ENCODE measurements at regions not wholly inside any gene's neighbourhood (a gene's known extent, or its start where the extent isn't known, plus 50 kb on each side); places are given as distances from the start of the nearest gene placed in this dataset.

GRCh38 chr1:8155528-8156186 lies 129.5 kb upstream of the ERRFI1 start:
- no peak overlapping the region for H3K4me3 ChIP-seq (ENCODE audit: low read depth, low read length, poor library complexity, severe bottlenecking)

GRCh38 chr1:8154621-8155052 lies 128.5 kb upstream of the ERRFI1 start:
- no peak overlapping the region for H3K9ac ChIP-seq (ENCODE audit: low read length)
- H2AFZ ChIP-seq (ENCODE audit: low read length) = no peak overlapping the region

More at GRCh38 chr1:8155528-8156186, 129.5 kb upstream of the ERRFI1 start:
- Histone ChIP-seq H3K4me2 (ENCODE audit: low read length) (no peak overlapping the region), H3K9ac (ENCODE audit: low read length) (no peak overlapping the region), H3K9me3 (ENCODE audit: low read length) (no peaks in the 10 kb centered on the region), H3F3A (ENCODE audit: insufficient read depth, low read length) (no peaks in the 10 kb centered on the region), H2AFZ (ENCODE audit: low read length) (no peak overlapping the region), H3K27me3 (ENCODE audit: insufficient read depth, low read length) (0 out of 2 replicates have a peak, but pooled peaks cover 4% of the 10 kb centered on the region), H3K9me2 (ENCODE audit: low read depth, low read length) (no peaks in the 10 kb centered on the region), H4K20me1 (ENCODE audit: insufficient read depth, low read length) (no peaks in the 10 kb centered on the region), H3K36me3 (ENCODE audit: insufficient read depth, low read length) (no peaks in the 10 kb centered on the region; the same call in 1 of the 2 replicates), H3K4me1 (ENCODE audit: insufficient read depth, low read length, severe bottlenecking) (no peaks in the 10 kb centered on the region), H3K27ac (ENCODE audit: low read depth, low read length, poor library complexity, severe bottlenecking) (no peak overlapping the region), H3K79me2 (ENCODE audit: insufficient read depth, low read length) (no peaks in the 10 kb centered on the region)
- TF ChIP-seq EZH2 (IDR thresholded peaks at IDR 0.05; ENCODE audit: borderline replicate concordance, low read length) = no peak
- TF ChIP-seq, protein P1, sequence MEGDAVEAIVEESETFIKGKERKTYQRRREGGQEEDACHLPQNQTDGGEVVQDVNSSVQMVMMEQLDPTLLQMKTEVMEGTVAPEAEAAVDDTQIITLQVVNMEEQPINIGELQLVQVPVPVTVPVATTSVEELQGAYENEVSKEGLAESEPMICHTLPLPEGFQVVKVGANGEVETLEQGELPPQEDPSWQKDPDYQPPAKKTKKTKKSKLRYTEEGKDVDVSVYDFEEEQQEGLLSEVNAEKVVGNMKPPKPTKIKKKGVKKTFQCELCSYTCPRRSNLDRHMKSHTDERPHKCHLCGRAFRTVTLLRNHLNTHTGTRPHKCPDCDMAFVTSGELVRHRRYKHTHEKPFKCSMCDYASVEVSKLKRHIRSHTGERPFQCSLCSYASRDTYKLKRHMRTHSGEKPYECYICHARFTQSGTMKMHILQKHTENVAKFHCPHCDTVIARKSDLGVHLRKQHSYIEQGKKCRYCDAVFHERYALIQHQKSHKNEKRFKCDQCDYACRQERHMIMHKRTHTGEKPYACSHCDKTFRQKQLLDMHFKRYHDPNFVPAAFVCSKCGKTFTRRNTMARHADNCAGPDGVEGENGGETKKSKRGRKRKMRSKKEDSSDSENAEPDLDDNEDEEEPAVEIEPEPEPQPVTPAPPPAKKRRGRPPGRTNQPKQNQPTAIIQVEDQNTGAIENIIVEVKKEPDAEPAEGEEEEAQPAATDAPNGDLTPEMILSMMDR (IDR thresholded peaks at IDR 0.05; ENCODE audit: low read length) = no peak

GRCh38 chr1:8153961-8154360 lies 127.9 kb upstream of the ERRFI1 start:
- Histone ChIP-seq H3K9me3 (ENCODE audit: low read length) (no peaks in the 10 kb centered on the region), H4K20me1 (ENCODE audit: insufficient read depth, low read length) (no peaks in the 10 kb centered on the region), H3K9me2 (ENCODE audit: low read depth, low read length) (no peaks in the 10 kb centered on the region), H3K9ac (ENCODE audit: low read length) (no peak overlapping the region), H3K4me2 (ENCODE audit: low read length) (no peak overlapping the region), H3K4me3 (ENCODE audit: low read depth, low read length, poor library complexity, severe bottlenecking) (no peak overlapping the region), H2AFZ (ENCODE audit: low read length) (no peak overlapping the region), H3K27me3 (ENCODE audit: insufficient read depth, low read length) (0 out of 2 replicates have a peak, but pooled peaks cover 4% of the 10 kb centered on the region), H3K79me2 (ENCODE audit: insufficient read depth, low read length) (no peaks in the 10 kb centered on the region), H3K4me1 (ENCODE audit: insufficient read depth, low read length, severe bottlenecking) (no peaks in the 10 kb centered on the region), H3F3A (ENCODE audit: insufficient read depth, low read length) (no peaks in the 10 kb centered on the region), H3K36me3 (ENCODE audit: insufficient read depth, low read length) (no peaks in the 10 kb centered on the region; the same call in 1 of the 2 replicates), H3K27ac (ENCODE audit: low read depth, low read length, poor library complexity, severe bottlenecking) (no peak overlapping the region)
- TF ChIP-seq EZH2 (IDR thresholded peaks at IDR 0.05; ENCODE audit: borderline replicate concordance, low read length) = no peak
- TF ChIP-seq, protein P1 (IDR thresholded peaks at IDR 0.05; ENCODE audit: low read length) = no peak

More at GRCh38 chr1:8154621-8155052, 128.5 kb upstream of the ERRFI1 start:
- no peaks in the 10 kb centered on the region; the same call in 1 of the 2 replicates for H3K36me3 ChIP-seq (ENCODE audit: insufficient read depth, low read length)
- TF ChIP-seq EZH2 (IDR thresholded peaks at IDR 0.05; ENCODE audit: borderline replicate concordance, low read length) = no peak
- TF ChIP-seq, protein P1 (IDR thresholded peaks at IDR 0.05; ENCODE audit: low read length) = no peak
- H3K4me3 ChIP-seq (ENCODE audit: low read depth, low read length, poor library complexity, severe bottlenecking) = no peak overlapping the region
- H3K27ac ChIP-seq (ENCODE audit: low read depth, low read length, poor library complexity, severe bottlenecking) = no peak overlapping the region
- H3K9me3 ChIP-seq (ENCODE audit: low read length) = no peaks in the 10 kb centered on the region
- no peaks in the 10 kb centered on the region for H3K79me2 ChIP-seq (ENCODE audit: insufficient read depth, low read length)
- no peaks in the 10 kb centered on the region for H3K9me2 ChIP-seq (ENCODE audit: low read depth, low read length)
- H3K4me1 ChIP-seq (ENCODE audit: insufficient read depth, low read length, severe bottlenecking) = no peaks in the 10 kb centered on the region
- 0 out of 2 replicates have a peak, but pooled peaks cover 4% of the 10 kb centered on the region for H3K27me3 ChIP-seq (ENCODE audit: insufficient read depth, low read length)
- H4K20me1 ChIP-seq (ENCODE audit: insufficient read depth, low read length) = no peaks in the 10 kb centered on the region
- H3K4me2 ChIP-seq (ENCODE audit: low read length) = no peak overlapping the region
- H3F3A ChIP-seq (ENCODE audit: insufficient read depth, low read length) = no peaks in the 10 kb centered on the region
